GM10248 (cell line): ENCODE measurements at regions not wholly inside any gene's neighbourhood (a gene's known extent, or its start where the extent isn't known, plus 50 kb on each side); places are given as distances from the start of the nearest gene placed in this dataset.

Source experiments
- CTCF ChIA-PET: fragments of 300-600 bp; sonication (Branson Sonifier 250); formaldehyde crosslinking; extraction: SDS; loops from one replicate; lab custom pipeline; 2021; ENCODE audit warnings: antibody characterized with exemption; lab: Yijun Ruan, JAX
- POLR2A ChIA-PET: fragments of 350-650 bp; sonication (Branson Sonifier 250); formaldehyde crosslinking; extraction: SDS; loops from one replicate; lab custom pipeline; 2020; ENCODE audit warnings: antibody characterized with exemption; lab: Yijun Ruan, JAX
- DNase-seq: peaks from one replicate; pipeline ENCODE4 v3.0.0; 2012; ENCODE audit errors: extremely low spot score
- CTCF ChIP-seq: IDR thresholded peaks from 2 replicates; pipeline ENCODE4 v1.5.1; 2012; ENCODE audit warnings: mild to moderate bottlenecking, low read depth; ENCODE audit errors: extremely low read depth, missing control alignments, control extremely low read depth

GRCh38 chr4:59728496-59728895 lies 1471.6 kb upstream of the ADGRL3 start:
- no peak for TF ChIP-seq CTCF
- CTCF ChIA-PET = no interaction called here
- DNase-seq = no peak
- POLR2A ChIA-PET = no interaction called here

- no peak for DNase-seq
- ChIA-PET POLR2A (no interaction called here), CTCF (no interaction called here)
- TF ChIP-seq CTCF = no peak
Measured at GRCh38 chr4:59729321-59729720, 1470.8 kb upstream of the ADGRL3 start.

GRCh38 chr4:59748433-59748832 lies 1451.7 kb upstream of the ADGRL3 start:
- ChIA-PET CTCF (no interaction called here), POLR2A (no interaction called here)
- DNase-seq = no peak
- TF ChIP-seq CTCF = no peak

- CTCF ChIA-PET = interaction anchor here (1.3 kb wide), 1 partner anchor 22 kb away, joined by 3 read pairs; no protein-coding TSS in a partner anchor
Measured at GRCh38 chr4:59759082-59759825, 1440.9 kb upstream of the ADGRL3 start.

GRCh38 chr4:59762344-59762743 lies 1437.8 kb upstream of the ADGRL3 start:
- DNase-seq = no peak
- POLR2A ChIA-PET = no interaction called here
- TF ChIP-seq CTCF = no peak
- CTCF ChIA-PET = no interaction called here

More at GRCh38 chr4:59759082-59759825, 1440.9 kb upstream of the ADGRL3 start:
- DNase-seq = no peak
- TF ChIP-seq CTCF = no peak
- POLR2A ChIA-PET = no interaction called here

- no peak for DNase-seq
- ChIA-PET CTCF (no interaction called here), POLR2A (no interaction called here)
- TF ChIP-seq CTCF = no peak
Measured at GRCh38 chr4:59770601-59771264, 1429.4 kb upstream of the ADGRL3 start.
